ENCODE measurements at regions not wholly inside any gene's neighbourhood (a gene's known extent, or its start where the extent isn't known, plus 50 kb on each side); places are given as distances from the start of the nearest gene placed in this dataset.

DNA sequence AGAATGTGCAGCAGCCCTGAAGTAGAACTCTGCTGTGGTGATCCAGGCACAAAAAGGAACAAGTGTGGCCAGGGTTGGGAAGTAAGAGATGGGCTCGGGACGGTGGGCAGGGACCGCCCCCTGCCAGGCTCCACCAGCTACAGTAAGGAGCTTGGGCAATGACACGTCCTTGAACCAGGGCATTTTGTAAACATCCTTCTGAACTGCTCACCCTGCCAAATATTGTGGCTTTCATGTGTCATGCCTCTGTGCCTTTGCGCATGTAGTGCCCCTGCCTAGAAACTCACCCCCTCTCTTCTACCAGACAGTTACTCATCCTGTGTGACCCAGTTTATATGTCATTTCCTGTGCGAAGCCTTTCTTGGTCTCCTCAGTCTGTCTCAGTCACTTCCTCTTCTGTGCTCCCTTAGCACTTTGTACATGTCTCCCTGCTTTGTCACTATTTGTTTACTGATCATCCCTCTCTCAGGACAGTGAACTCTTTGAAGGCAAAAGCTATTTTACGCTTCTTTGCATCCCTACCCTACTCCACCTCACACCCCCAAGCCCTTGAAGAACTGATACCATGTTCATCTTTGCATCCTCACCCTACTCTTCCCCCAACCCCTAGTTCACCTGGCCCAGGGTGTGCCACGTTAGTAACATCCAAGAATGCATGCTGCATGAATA lies 108.9 kb upstream of the PLEKHG7 start (continued):
- TF ChIP-seq, protein P1, sequence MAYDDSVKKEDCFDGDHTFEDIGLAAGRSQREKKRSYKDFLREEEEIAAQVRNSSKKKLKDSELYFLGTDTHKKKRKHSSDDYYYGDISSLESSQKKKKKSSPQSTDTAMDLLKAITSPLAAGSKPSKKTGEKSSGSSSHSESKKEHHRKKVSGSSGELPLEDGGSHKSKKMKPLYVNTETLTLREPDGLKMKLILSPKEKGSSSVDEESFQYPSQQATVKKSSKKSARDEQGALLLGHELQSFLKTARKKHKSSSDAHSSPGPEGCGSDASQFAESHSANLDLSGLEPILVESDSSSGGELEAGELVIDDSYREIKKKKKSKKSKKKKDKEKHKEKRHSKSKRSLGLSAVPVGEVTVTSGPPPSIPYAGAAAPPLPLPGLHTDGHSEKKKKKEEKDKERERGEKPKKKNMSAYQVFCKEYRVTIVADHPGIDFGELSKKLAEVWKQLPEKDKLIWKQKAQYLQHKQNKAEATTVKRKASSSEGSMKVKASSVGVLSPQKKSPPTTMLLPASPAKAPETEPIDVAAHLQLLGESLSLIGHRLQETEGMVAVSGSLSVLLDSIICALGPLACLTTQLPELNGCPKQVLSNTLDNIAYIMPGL (CRISPR knock-in tag; IDR thresholded peaks at IDR 0.05; ENCODE audit: borderline replicate concordance) = no peak
- peak; percentile 50 for TF ChIP-seq SMC3 (IDR thresholded peaks at IDR 0.05)
- TF ChIP-seq SREBF2 (IDR thresholded peaks at IDR 0.05) = no peak
- peak; percentile 95 to 96 for TF ChIP-seq JUN (IDR thresholded peaks at IDR 0.05)
- TF ChIP-seq BHLHE40 (IDR thresholded peaks at IDR 0.05; ENCODE audit: low read depth, low read length) = no peak
- TF ChIP-seq ESRRA (IDR thresholded peaks at IDR 0.05; ENCODE audit: borderline replicate concordance, low read length) = peak; percentile 93
- TF ChIP-seq MAFK (IDR thresholded peaks at IDR 0.05; ENCODE audit: partially characterized antibody) = peak; percentile 73
- TF ChIP-seq HOXB5 (CRISPR knock-in tag; IDR thresholded peaks at IDR 0.05) = no peak
- no peak for TF ChIP-seq RNF2 (IDR thresholded peaks at IDR 0.05; ENCODE audit: borderline replicate concordance, low read depth)
- TF ChIP-seq, protein P2, sequence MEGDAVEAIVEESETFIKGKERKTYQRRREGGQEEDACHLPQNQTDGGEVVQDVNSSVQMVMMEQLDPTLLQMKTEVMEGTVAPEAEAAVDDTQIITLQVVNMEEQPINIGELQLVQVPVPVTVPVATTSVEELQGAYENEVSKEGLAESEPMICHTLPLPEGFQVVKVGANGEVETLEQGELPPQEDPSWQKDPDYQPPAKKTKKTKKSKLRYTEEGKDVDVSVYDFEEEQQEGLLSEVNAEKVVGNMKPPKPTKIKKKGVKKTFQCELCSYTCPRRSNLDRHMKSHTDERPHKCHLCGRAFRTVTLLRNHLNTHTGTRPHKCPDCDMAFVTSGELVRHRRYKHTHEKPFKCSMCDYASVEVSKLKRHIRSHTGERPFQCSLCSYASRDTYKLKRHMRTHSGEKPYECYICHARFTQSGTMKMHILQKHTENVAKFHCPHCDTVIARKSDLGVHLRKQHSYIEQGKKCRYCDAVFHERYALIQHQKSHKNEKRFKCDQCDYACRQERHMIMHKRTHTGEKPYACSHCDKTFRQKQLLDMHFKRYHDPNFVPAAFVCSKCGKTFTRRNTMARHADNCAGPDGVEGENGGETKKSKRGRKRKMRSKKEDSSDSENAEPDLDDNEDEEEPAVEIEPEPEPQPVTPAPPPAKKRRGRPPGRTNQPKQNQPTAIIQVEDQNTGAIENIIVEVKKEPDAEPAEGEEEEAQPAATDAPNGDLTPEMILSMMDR (IDR thresholded peaks at IDR 0.05) = no peak
- TF ChIP-seq, protein P3, sequence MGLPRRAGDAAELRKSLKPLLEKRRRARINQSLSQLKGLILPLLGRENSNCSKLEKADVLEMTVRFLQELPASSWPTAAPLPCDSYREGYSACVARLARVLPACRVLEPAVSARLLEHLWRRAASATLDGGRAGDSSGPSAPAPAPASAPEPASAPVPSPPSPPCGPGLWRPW (IDR thresholded peaks at IDR 0.05) = peak; percentile 87

DNA sequence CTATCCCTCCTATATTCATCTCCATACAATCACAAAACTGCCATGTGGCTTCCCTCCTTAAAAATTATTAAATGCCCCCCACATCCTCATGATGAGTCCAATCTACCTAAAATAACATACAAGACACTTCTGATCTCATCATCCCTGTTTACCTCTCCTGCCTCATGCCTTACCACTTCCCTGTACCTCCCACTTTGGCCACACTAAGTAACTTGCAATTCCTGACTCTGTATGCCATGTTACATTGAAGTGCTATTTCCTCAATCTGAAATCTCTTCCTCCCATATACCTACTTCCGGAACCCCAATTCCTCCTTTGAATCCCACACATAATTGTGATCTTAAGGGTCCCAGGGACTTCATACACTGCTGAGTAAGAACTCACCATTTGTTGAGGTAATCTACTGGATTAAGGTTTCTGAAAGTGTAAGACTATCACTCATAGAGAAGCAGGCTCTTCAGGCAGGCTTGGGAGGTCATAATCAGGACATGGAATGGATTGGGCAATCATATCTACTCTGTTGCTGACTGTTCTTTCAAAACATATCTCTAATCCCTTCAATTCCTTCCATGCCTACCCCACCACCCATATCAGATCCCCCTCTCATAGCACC lies 117.6 kb upstream of the PLEKHG7 start:
- H3K4me1 ChIP-seq = no peaks in the 10 kb centered on the region
- H3K9me3 ChIP-seq = peaks cover 10% of the 10 kb centered on the region; the same call in 1 of the 3 replicates
- DNase-seq (ENCODE audit: low read depth in 1 of 2, low spot score in 1 of 2) = no peak
- whole genome bisulfite sequencing (ENCODE audit: missing lambda C conversion rate) = 88% methylated on average over 1 of the region's 1 CpG
- POLR2A ChIA-PET = no interaction called here
- ATAC-seq = no peak
- CTCF ChIA-PET = interaction anchor here (1.0 kb wide), 1 partner anchor 10 kb away, joined by 3 read pairs; no protein-coding TSS in a partner anchor
- no peak overlapping the region for H3K4me3 ChIP-seq
- H3K27ac ChIP-seq = peak overlapping the region in 1 of 2 experiments; percentile 4; a peak in 2 of 6 replicates
- H3K4me2 ChIP-seq = no peak overlapping the region
- no peak for FAIRE-seq
- TF ChIP-seq CEBPB (IDR thresholded peaks at IDR 0.05) (peak in 1 of 2 experiments; percentile 26; a peak in 1 of 4 replicates), HOXB13 (CRISPR knock-in tag; IDR thresholded peaks at IDR 0.05; ENCODE audit: low read depth) (no peak)

DNA sequence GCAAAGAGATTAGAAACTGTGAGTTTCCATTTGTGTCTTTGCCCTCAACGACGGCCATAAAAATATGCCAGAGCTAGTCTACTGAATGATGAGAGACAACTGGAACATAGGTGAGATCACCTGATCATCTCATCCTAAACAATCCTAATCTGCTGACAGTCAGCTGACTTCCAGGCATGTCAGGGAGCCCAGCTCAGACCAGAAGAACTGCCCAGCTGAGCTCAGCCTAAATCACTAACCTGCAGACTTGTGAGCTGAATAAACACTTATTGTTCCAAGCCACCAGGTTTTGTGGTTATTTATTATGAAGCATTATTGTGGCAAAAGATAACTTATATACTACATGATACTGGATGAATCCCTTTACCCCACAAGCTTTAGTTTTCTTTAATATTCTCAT lies 118.9 kb upstream of the PLEKHG7 start:
- no peak for ATAC-seq
- no peak overlapping the region for H3K4me2 ChIP-seq
- H3K4me3 ChIP-seq = no peak overlapping the region
- no peak for FAIRE-seq
- peaks cover 10% of the 10 kb centered on the region; the same call in 1 of the 3 replicates for H3K9me3 ChIP-seq
- H3K4me1 ChIP-seq = no peaks in the 10 kb centered on the region
- POLR2A ChIA-PET = no interaction called here
- 87% methylated on average over 2 of the region's 2 CpGs for WGBS (ENCODE audit: missing lambda C conversion rate)
- H3K27ac ChIP-seq = no peak overlapping the region
- DNase-seq (ENCODE audit: low read depth in 1 of 2, low spot score in 1 of 2) = no peak
- CTCF ChIA-PET = interaction anchor here (0.7 to 1.2 kb wide), 4 partner anchors 9 to 1201 kb away, joined by 3 read pairs; no protein-coding TSS in a partner anchor
- TF ChIP-seq HDAC2 (IDR thresholded peaks at IDR 0.05) = no peak
- TF ChIP-seq NR3C1 (IDR thresholded peaks at IDR 0.05) = no peak
- TF ChIP-seq RARB (CRISPR knock-in tag; IDR thresholded peaks at IDR 0.05) = no peak
- TF ChIP-seq, protein P4, sequence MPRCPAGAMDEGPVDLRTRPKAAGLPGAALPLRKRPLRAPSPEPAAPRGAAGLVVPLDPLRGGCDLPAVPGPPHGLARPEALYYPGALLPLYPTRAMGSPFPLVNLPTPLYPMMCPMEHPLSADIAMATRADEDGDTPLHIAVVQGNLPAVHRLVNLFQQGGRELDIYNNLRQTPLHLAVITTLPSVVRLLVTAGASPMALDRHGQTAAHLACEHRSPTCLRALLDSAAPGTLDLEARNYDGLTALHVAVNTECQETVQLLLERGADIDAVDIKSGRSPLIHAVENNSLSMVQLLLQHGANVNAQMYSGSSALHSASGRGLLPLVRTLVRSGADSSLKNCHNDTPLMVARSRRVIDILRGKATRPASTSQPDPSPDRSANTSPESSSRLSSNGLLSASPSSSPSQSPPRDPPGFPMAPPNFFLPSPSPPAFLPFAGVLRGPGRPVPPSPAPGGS (IDR thresholded peaks at IDR 0.05) = no peak
- TF ChIP-seq, protein P5, sequence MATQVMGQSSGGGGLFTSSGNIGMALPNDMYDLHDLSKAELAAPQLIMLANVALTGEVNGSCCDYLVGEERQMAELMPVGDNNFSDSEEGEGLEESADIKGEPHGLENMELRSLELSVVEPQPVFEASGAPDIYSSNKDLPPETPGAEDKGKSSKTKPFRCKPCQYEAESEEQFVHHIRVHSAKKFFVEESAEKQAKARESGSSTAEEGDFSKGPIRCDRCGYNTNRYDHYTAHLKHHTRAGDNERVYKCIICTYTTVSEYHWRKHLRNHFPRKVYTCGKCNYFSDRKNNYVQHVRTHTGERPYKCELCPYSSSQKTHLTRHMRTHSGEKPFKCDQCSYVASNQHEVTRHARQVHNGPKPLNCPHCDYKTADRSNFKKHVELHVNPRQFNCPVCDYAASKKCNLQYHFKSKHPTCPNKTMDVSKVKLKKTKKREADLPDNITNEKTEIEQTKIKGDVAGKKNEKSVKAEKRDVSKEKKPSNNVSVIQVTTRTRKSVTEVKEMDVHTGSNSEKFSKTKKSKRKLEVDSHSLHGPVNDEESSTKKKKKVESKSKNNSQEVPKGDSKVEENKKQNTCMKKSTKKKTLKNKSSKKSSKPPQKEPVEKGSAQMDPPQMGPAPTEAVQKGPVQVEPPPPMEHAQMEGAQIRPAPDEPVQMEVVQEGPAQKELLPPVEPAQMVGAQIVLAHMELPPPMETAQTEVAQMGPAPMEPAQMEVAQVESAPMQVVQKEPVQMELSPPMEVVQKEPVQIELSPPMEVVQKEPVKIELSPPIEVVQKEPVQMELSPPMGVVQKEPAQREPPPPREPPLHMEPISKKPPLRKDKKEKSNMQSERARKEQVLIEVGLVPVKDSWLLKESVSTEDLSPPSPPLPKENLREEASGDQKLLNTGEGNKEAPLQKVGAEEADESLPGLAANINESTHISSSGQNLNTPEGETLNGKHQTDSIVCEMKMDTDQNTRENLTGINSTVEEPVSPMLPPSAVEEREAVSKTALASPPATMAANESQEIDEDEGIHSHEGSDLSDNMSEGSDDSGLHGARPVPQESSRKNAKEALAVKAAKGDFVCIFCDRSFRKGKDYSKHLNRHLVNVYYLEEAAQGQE (IDR thresholded peaks at IDR 0.05) = no peak
- TF ChIP-seq, protein P6, sequence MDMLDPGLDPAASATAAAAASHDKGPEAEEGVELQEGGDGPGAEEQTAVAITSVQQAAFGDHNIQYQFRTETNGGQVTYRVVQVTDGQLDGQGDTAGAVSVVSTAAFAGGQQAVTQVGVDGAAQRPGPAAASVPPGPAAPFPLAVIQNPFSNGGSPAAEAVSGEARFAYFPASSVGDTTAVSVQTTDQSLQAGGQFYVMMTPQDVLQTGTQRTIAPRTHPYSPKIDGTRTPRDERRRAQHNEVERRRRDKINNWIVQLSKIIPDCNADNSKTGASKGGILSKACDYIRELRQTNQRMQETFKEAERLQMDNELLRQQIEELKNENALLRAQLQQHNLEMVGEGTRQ (IDR thresholded peaks at IDR 0.05) = no peak
- TF ChIP-seq ZSCAN20 (CRISPR knock-in tag; IDR thresholded peaks at IDR 0.05) = no peak
- TF ChIP-seq HEYL (CRISPR knock-in tag; IDR thresholded peaks at IDR 0.05) = no peak
- no peak for TF ChIP-seq RNF2 (IDR thresholded peaks at IDR 0.05; ENCODE audit: borderline replicate concordance, low read depth)
- TF ChIP-seq ZC3H11A (IDR thresholded peaks at IDR 0.05) = no peak
- no peak for TF ChIP-seq KDM5A (IDR thresholded peaks at IDR 0.05)
- no peak for TF ChIP-seq FOSB (CRISPR knock-in tag; IDR thresholded peaks at IDR 0.05)

Data from A549 (cell line).